ENCODE measurements at regions not wholly inside any gene's neighbourhood (a gene's known extent, or its start where the extent isn't known, plus 50 kb on each side); places are given as distances from the start of the nearest gene placed in this dataset.
A peak's percentile ranks its signal among the peaks of the same experiment; 100 is the strongest.
"Not testable (repeated sequence)": the region's sequence is repeated elsewhere in the genome, so short reads cannot be mapped to it uniquely, and the experiment has no call there.

DNA sequence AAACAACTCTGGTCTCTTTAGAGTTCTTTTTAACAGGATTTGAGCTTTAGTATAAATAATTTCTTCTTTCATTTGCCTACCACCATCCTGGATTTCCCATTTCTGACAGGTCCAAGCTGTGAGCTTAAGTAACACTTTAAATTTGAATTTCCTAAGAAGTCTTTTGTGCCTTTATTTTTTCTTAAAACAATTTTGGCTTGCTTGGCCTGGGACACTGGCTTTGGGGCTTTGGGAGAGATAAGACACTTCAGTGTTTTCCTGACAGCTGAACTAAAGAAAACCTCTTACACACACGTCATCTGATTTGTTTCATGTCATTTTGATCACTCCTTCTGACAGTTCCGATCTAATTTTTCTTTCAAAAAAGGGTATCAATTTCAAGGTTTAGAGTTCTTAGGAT, 121.3 kb upstream of the BMPER start:
- no peak for DNase-seq (ENCODE audit: low read depth)

DNA sequence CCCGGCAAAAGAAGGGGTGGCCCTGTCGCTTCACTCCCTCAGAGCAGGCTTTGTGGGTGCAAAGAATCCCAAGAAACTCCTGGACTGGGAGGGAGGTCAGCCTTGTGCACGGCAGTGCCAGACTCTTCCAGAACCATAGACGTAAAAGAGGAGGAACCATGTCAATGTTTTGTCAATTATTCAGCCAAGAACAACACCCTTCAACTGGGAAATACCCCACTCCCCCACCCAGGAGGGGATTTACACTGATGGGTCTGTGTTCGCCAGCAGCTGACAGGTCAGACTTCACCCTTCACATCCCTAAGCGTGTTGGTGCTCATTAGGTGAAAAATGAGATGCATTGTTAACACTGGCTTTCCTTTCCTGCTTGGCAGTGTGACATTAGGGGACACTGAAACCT, 116.8 kb upstream of the BMPER start:
- DNase-seq (ENCODE audit: low read depth), result no peak

DNA sequence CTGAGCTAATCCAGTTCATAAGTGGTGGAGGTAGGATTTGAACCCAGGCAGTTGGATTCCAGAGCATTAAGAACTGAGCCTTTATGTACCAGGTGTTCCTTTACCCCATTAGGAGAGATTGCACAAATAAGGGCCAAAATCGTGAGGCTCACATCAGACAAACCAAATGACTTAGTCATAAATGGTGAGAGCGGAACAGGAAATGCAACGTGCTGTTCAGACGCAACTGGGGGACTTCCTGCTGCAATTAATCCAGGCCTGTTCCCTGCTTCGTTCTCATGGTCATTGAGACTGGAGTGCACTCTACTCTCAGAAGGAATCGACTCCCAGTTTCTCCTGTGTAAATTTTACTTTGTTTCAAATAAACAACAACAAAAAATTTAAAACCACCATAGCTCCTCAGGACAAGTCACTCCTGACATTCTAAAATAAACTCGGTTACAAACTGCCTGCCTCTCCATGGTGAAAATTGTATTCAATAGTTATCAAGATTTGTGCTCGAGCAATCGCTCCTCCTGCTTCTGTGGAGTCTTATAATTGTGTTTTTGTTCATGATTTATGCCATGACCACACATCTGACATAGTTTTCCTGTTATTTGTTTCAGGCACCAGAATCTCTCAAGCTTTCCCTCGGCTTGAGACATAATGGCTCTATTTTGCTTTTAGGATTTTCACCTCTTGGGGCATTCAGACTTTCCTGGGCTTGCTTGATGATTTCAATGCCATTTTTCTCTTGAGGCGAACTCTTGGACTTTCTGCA, 115.3 kb upstream of the BMPER start:
- peak; percentile 34 for DNase-seq (ENCODE audit: low read depth)

DNA sequence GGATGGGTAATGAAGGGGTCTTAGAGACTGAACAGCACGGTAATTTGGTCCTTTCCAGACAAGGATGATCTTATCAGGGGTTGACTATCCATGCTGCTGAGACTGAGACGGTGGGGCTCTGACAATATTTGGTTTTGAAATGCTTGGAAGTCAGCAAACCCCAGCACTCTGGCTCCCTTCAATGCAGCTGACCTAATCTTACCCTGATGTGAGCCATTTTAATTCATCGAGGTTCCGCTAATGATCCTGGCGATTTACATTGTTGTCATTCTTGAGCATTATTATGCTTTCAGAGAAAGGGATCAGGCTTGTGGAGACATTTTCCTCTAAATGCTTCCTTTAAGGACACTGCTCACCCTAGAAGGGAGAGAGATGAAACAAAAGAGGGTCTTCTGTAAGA, 114.6 kb upstream of the BMPER start:
- DNase-seq (ENCODE audit: low read depth), result no peak

DNA sequence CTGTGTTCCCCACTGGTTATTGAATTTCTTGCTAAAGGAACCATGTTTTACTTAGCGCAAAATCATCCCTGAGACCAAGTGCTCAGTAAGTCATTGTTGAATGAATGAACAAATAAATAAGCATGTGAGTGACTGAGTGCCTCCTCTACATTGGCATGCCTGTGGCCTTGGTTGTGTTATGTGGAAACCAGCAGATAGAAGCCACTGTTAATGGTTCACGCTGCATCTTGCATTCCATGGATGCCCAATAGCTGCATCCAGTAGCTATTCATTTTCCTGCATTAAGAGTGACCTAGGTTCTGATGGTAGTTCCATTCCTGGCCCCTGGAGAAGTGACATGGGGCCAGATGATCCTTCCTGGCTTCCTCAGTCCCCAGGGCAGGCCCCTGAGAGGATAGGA, 113.3 kb upstream of the BMPER start:
- no peak for DNase-seq (ENCODE audit: low read depth)

DNA sequence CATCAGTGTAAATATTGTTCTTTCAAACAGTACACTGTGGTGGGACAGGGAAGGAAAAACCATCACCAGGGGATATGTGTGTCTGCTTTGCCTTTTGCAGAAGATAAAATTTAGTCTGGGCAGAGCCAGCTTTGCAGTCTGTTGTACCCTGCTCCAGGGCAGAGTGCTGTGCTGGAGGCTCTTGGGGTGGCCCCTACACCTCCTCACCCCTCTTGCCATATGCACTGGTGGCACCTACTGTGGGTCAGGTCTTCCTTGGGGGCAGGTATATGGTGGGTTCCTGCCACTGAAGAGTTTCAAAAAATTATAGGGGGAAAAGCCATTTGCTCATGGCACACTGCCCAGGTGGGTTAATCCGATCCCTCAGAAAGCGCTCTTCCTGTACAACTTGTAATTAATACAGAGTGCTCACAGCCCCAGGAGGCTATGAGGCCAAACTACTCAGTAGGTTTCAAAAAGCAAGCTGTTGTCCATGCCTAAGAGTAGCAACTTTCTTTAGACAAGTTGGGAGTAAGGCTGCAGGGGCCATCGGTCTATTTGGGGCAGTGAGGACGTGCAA, 112.7 kb upstream of the BMPER start:
- DNase-seq (ENCODE audit: low read depth), result no peak

DNA sequence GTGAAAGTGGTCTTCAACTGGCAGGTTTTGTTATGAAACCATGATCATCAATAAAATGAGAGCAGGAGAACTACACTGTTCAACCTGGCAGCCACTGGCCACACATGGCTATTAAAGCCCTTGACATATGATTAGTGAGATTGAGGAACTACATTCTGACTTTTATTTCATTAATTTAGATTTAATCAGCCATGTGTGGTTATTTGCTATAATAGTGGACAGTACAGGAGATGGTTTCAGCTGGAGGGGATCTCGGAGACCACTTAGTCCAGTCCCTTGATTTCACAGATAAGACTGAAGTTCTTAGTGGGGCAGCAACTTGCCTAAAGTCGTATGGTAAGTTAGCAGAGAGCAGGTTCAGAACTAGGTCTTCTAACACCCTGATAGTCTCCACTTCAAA, 111.7 kb upstream of the BMPER start:
- no peak for DNase-seq (ENCODE audit: low read depth)

DNA sequence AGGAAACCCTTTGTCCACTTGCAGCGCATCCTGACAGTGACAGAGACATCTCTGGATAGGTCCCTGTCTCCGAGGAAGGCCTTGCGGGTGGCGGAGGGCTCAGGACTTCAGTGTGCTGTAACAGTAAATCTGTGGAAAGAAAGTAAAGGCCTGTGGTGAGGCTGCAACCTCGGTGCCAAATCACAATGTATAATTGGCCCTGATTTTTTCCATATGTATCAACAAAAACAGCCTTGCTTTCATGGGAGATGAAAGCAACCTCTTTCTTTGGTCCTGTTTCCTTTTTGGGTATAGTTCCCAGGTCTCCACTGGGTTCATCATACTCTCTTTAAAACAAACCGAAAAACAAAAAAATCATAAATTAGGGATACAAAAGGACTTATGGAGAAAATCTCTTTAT, 110.9 kb upstream of the BMPER start:
- DNase-seq (ENCODE audit: low read depth), result no peak

DNA sequence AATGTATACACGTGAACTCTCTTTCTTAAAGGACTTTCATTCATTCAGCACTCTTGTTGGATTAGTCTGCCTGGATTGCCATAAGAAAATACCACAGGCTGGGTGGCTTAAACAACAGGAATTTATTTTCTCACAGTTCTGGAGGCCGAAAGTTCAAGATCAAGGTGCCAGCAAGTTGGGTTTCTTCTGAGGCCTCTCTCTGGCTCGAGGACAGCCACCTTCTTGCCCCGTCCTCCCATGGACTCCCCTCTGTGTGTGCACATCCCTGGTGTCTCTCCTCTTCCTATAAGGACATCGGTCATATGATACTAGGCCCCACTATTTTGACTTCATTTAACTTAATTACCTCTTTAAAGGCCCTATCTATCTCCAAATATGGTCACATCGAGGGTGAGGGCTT, 110.4 kb upstream of the BMPER start:
- no peak for DNase-seq (ENCODE audit: low read depth)

DNA sequence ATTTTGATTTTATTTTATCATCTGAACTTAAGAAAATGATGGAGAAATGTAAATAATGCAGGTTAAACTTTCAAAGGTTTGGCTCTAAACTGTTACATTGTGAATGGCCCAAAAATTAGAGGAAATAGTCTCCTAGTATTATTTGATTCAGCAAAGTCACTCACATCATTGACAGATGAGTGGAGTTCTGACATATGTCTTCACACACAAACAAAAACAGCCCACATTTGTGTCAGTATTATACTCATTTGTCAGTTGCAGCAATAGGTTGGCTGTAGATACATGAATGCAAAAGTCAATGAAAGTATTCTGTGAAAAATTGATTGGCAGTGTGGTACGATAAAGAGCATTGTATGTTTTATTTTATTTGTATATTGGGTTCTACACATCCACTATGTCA, 108.8 kb upstream of the BMPER start:
- DNase-seq (ENCODE audit: low read depth), result no peak

DNA sequence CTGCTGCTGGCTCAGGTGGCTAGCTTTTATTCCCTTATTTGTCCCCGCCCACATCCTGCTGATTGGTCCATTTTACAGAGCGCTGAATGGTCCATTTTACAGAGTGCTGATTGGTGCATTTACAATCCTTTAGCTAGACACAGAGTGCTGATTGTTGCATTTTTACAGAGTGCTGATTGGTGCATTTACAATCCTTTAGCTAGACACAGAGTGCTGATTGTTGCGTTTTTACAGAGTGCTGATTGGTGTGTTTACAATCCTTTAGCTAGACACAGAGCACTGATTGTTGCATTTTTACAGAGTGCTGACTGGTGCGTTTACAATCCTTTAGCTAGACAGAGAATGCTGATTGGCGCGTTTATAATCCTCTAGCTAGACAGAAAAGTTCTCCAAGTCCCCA, 107.8 kb upstream of the BMPER start:
- not testable (repeated sequence) for DNase-seq (ENCODE audit: low read depth)

DNA sequence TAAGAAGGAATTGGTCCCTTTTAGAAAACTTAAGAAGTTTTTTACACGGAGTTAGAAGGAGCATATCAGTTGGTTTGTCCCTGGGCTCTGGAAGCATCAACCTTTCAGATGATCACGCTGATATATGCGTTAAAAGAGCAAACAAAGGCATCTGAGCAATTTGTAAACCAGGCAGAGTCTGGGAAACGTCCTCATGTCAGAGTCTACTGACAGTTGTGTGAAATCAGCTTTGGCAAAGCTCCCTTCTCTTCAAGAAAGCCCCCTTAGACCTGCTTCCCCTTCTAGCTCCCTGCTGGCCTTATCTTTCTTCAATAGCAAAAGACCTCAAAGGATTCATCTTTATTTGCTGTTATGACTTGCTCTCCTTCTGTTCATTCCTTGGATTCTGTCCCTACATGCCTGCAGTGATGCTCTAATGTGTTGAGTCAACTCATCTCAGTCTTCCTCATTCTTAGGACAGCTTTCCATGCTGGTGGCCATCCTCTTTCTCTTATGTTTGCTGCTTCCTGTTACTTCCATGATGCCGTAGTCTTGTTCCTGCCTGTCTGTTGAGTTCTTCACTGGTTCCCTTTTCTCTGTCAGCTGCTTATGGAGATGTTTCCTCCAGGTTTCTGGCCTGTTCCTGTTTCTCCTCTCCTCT, 106.5 kb upstream of the BMPER start:
- DNase-seq (ENCODE audit: low read depth), result no peak

DNA sequence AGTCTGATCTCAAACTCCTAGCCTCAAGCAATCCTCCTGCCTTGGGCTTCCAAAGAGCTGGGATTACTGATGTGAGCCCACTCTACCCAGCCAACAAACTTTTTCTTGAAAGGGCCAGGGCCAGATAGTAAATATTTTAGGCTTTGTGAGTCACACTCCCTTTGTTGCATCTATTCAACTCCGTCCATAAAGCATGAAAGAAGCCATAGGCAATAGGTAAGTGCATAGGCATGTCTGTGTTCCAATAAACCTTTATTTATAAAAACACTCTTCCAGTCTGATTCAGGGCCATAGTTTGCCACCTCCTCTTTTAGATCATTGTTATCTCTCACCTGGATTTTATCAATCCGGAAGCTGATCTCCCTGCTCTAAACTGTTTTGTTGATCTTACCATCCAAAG, 105.6 kb upstream of the BMPER start:
- DNase-seq (ENCODE audit: low read depth), result no peak

DNA sequence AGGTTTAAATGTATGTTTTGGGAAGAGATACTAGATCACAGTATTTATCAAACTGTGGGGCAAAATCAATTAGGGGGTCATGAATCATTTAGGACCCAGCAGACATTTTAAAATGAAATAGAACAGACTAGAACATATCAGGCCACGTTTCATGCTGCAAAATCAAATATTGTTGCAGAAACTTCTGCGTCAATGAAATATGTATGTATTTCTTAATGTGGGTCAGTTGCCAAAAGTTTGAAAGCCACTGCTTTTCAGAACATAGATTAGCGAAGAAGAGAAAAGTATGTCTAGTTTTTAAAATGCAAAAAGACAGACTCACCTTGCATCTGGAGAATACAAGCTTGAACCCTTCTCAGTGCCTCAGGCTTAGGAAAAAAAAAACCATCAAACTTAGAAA, 102.7 kb upstream of the BMPER start:
- DNase-seq (ENCODE audit: low read depth), result no peak

DNA sequence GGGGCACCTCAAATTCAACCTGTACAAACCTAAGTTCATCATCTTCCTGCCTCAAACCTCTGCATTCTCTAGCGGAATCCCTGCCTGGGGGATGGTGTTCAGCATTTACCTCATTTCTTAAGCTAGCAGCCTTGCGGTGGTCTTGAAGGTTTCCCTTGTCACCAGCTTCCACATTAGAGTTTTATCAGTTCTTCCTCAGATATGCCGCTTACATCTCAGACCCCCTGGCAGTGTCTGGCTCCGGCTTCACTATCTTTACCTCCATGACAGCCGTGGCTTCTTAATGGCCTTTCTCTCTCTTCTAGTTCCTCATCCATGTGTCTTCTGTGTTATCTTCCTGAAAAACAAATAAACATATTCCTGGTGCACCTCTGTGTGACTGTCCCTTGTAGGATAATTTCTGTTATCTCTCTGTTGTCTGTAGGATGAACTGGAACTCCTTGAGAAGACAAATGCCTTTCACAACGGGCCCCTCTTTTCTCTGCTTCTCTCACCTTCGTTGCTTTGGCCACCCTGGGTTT, 101.1 kb upstream of the BMPER start:
- DNase-seq (ENCODE audit: low read depth), result no peak

DNA sequence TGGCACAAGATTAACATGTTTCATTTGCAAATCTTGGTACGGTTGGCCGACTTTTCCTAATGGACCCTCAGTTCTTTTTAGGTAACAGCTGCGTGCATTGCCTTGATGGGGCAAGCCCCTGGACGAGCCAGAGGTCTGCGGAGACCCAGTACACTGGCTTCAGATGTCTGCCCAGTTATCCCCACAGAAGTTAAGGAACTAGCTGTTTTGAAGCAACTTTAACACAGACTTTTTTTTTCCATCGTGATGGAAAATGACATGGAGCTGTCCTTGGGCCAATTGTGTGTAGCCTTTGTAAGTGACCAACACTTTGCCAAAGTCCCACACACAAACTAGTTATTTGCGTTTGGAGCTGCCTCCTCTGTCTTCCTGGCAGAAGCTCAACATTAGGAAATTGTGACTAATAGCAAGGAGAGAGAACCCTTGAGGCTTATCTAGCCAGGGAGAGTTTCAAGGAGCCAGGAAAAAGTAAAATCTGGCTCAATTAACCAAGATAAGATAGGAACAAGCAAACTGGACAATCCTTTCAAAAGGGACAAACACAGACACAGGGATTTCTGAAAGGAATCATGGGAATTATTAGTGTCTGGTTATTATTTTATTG, 99.6 kb upstream of the BMPER start:
- DNase-seq (ENCODE audit: low read depth), result peak; percentile 57

DNA sequence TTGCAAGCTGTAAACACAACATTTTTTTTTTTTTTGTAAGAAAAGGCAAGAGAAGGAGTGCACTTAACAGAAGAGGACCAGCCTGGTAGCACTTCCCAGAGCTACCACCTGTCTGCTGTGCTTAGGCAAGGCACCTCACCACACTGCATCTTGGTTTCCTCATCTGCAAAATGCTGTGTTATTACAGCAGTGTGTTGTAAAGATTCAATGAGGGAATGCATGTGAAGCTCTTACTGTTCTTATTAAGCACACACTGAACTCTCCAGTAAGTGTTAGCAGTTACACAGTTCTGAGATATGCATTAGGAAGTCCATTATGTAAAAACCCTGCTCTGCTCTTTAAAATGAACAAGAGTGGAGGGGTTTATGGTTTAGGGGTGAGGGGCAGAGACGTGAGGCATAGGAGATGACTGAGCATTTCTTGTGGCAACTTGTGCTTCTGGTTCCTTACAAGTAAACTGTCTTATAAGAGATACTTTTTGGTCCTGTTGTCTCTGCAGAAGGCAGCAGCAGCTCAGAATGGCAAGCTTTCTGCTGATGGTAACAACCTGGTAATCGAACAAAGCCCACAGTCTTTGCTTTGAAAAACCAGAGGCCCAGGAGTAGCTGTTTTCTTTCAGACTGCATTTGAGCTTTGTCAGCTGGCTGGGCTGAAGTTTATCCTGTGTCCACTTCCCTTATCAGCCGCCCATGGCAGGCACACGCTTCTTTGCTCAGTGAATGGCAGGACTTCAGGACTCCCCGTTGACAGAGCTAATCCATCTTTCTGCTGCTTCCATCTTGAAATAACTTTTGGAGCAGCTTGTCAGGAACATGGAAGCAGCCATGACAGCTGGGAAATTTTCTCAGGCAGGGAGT, 98.8 kb upstream of the BMPER start:
- no peak for DNase-seq (ENCODE audit: low read depth)

DNA sequence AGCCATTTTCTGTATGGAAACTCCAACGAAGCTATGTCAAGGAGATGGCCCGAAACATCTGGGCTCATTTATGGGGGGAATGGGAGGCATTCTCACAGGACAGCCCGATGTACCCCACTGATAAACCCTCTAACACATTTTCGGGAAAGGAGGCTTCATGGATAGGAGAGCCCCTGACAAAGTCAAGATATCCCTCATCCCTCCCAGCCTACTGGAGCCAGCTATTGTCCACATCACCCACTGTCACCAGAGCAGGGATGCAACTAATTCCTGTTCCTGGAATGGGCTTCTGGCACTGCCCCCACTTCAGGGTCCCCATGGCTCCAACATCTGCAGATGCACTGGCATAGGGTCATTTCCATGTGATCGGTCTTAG, 98.2 kb upstream of the BMPER start:
- DNase-seq (ENCODE audit: low read depth), result no peak

DNA sequence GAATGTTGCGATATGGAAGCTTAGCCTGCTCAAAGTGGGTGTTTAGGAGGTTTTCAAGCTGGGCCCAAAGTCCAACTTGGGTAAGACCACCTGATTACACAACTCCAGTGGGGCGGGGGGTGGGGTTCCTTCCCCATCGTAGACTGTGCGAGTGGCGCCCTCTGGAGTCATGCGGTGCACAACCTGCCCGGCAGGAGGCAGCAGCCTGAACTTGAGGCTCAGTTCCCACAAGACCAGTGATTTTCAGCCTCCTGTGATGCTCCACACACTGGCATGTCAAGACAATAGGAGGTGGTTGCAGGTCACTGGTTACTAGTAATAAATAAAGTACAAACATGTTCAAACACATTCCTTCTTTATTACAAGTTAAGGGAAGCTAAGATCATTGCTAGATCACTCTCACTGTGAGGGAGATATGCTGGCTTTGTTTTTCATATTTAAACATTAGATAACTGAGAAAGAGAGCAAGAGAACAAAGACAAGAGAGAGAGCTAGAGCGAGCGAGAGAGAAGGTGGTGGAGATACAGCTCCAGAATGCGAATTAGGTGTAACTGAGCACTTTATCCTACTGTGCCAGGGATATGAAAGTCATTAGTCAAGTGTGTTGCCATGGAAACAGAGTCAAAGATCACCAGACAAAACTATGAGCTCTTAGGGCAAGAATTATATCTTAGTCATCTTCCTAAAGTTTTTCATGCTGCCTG, 97.4 kb upstream of the BMPER start:
- peak; percentile 96 for DNase-seq (ENCODE audit: low read depth)

DNA sequence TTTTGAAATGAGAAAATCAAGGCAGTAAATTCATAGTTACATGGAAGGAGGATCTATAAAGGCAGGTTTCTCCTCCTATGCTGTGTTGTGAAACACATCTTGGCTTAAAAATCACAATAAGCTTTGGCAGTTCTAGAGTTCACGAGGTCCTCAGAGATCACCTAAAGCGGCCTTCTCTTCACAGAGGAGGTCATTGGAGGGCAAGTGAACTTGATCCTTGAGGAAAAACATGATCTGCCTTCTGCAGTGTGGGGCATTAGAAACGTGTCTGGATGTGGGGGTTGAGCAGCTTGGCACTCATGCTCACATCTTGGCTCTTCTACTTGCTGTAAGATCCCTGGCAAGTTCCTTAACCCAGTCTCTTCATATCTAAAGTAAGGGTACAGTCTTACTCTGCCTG, 96.1 kb upstream of the BMPER start:
- DNase-seq (ENCODE audit: low read depth), result no peak

DNA sequence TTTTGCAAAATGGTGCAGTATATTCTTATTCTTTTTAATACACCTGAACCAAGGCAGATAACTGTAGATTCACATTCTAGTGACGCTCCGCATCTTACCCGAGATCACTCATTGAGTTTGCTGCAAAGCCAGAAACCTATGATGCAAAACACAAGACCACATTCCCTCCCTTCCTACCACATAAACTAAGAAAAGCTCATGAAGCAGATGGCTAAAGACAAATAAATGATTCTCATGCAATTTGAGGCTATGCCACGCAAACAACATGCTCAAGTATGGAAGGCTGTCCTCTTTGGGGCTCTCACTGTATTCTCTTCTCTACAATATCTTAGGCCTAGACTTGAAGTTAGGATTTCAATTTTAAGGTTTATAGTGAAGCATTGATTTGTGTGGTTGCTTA, 95.0 kb upstream of the BMPER start:
- no peak for DNase-seq (ENCODE audit: low read depth)

DNA sequence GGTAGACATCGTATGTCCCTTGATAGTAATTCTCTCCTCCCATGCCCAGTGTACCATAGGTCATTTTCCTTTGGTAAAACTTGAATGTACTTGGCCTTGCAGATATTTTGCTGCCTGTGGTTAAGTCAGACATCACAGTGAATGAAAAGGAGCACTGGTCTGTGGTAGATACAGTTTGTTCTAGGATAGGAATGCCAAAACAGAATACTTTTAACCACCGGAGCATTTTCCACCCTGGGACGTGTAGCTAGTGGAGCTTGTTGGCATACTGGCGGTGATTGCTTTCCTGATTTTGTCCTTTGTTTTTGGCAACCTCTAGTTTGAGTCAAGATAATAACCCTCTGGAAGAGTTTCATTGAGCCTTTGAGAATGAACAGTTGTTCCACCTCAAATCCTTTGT, 92.0 kb upstream of the BMPER start:
- no peak for DNase-seq (ENCODE audit: low read depth)

Measured in ELR (cell line).